HepG2 (cell line): ENCODE measurements at regions not wholly inside any gene's neighbourhood (a gene's known extent, or its start where the extent isn't known, plus 50 kb on each side); places are given as distances from the start of the nearest gene placed in this dataset.
A peak's percentile ranks its signal among the peaks of the same experiment; 100 is the strongest.

Experiments used
- ATAC-seq: fragments of 200-7000 bp; cut with Tn5 transposase; 3 replicates; pipeline ENCODE4 v1.9.1; 2020; ENCODE audit warnings: mild to moderate bottlenecking, moderate library complexity
- BruUV-seq: library from RNA; stranded (reverse); fragments of 400-500 nt; replicated peaks from 2 replicates; lab custom pipeline; 2021; lab: Mats Ljungman, UMichigan
- CTCF ChIA-PET: fragments of 300-600 bp; formaldehyde crosslinking; extraction: SDS; loops from one replicate; lab custom pipeline; 2021; ENCODE audit warnings: low total read pairs, inconsistent platforms, low intra/inter-chr PET ratio; lab: Yijun Ruan, JAX
- POLR2A ChIA-PET: fragments of 350-600 bp; sonication (Branson Sonifier 250); formaldehyde crosslinking; loops from one replicate; lab custom pipeline; 2020; ENCODE audit warnings: antibody characterized with exemption, inconsistent platforms; lab: Yijun Ruan, JAX
- DNase-seq: peaks from one replicate; pipeline ENCODE4 v3.0.0-alpha.2; 2015; ENCODE audit warnings: low spot score
- FAIRE-seq: peaks from 3 replicates; lab custom pipeline; 2011; peaks lifted over from hg19 to GRCh38; lab: Jason Lieb, UNC
- H2AFZ ChIP-seq: one replicate; pipeline ENCODE4 v1.6.1; 2011; ENCODE audit warnings: low read length, inconsistent platforms
- H3K27ac ChIP-seq: fragments of 300-600 bp; 3 replicates; pipeline ENCODE4 v1.8.0; 2011; ENCODE audit warnings: mixed run types, mild to moderate bottlenecking, mixed read lengths, low read length, inconsistent platforms; ENCODE audit not compliant: insufficient read depth; ENCODE audit errors: extremely low read length
- H3K27me3 ChIP-seq, 2 experiments: fragments of 200-600 bp in 1 of 2; 2 replicates in 1 of 2; 3 replicates in 1 of 2; pipeline versions ENCODE4 v1.6.0 to v1.8.0; 2011; ENCODE audit warnings: low read length in 2 of 2, mild to moderate bottlenecking in 2 of 2, moderate library complexity in 2 of 2, inconsistent platforms in 1 of 2; ENCODE audit not compliant: insufficient read depth in 2 of 2, control insufficient read depth in 1 of 2
- H3K36me3 ChIP-seq, 2 experiments: fragments of 200-600 bp in 1 of 2; replicated peaks in 1 of 2; 2 replicates in 1 of 2; 3 replicates in 1 of 2; pipeline versions ENCODE4 v1.5.1 to v1.8.0; 2011; ENCODE audit warnings: low read length in 2 of 2, inconsistent platforms in 1 of 2; ENCODE audit not compliant: insufficient read depth in 2 of 2, control insufficient read depth in 1 of 2
- H3K4me1 ChIP-seq: 2 replicates; pipeline ENCODE4 v1.5.1; 2012; ENCODE audit warnings: low read length, inconsistent platforms; ENCODE audit not compliant: insufficient read depth
- H3K4me2 ChIP-seq: 2 replicates; pipeline ENCODE4 v1.6.0; 2011; ENCODE audit warnings: low read depth, low read length, inconsistent platforms
- H3K4me3 ChIP-seq, 3 experiments: fragments of 200-600 bp in 1 of 3; sonication (generic), shearing (Covaris generic) in 1 of 3; replicated peaks in 1 of 3; 2 replicates each; pipeline ENCODE4 v1.5.1; 2011 to 2016; ENCODE audit warnings: low read length in 3 of 3, inconsistent platforms in 2 of 3, low read depth in 2 of 3, mild to moderate bottlenecking in 2 of 3, control low read depth in 1 of 3, mixed read lengths in 1 of 3; ENCODE audit not compliant: insufficient read depth in 1 of 3
- H3K79me2 ChIP-seq: one replicate; pipeline ENCODE4 v1.6.1; 2011; ENCODE audit warnings: low read length, inconsistent platforms; ENCODE audit not compliant: insufficient read depth
- H3K9ac ChIP-seq: 2 replicates; pipeline ENCODE4 v1.6.0; 2011; ENCODE audit warnings: mild to moderate bottlenecking, low read depth, low read length, inconsistent platforms; ENCODE audit not compliant: insufficient read depth
- H3K9me3 ChIP-seq: 2 replicates; pipeline ENCODE4 v1.5.1; 2012; ENCODE audit warnings: mild to moderate bottlenecking, low read length
- H4K20me1 ChIP-seq: 2 replicates; pipeline ENCODE4 v1.6.0; 2011; ENCODE audit warnings: inconsistent platforms, mild to moderate bottlenecking, low read length, moderate library complexity; ENCODE audit not compliant: insufficient read depth
- ARNT2 ChIP-seq: sonication (generic); formaldehyde crosslinking; IDR thresholded peaks from 2 replicates; pipeline ENCODE4 v1.8.0; 2022; ENCODE audit warnings: mild to moderate bottlenecking, low read depth, missing genetic modification reagents, moderate library complexity
- ATF1 ChIP-seq: IDR thresholded peaks from 2 replicates; pipeline ENCODE4 v1.6.1; 2016; ENCODE audit warnings: mild to moderate bottlenecking, control low read depth
- ATF5 ChIP-seq: sonication (generic); formaldehyde crosslinking; IDR thresholded peaks from 2 replicates; pipeline ENCODE4 v1.4.0; 2020; ENCODE audit warnings: mild to moderate bottlenecking, low read depth, missing genetic modification reagents
- GFI1 ChIP-seq: sonication (generic); formaldehyde crosslinking; IDR thresholded peaks from 2 replicates; pipeline ENCODE4 v1.5.0; 2020; ENCODE audit warnings: missing genetic modification reagents, mild to moderate bottlenecking, borderline replicate concordance
- GLI4 ChIP-seq: sonication (generic); formaldehyde crosslinking; IDR thresholded peaks from 2 replicates; pipeline ENCODE4 v1.5.1; 2020; ENCODE audit warnings: missing genetic modification reagents, mild to moderate bottlenecking, moderate library complexity, borderline replicate concordance
- IKZF5 ChIP-seq: IDR thresholded peaks from 2 replicates; pipeline ENCODE4 v1.6.1; 2018; ENCODE audit warnings: missing genetic modification reagents, mild to moderate bottlenecking, missing compliant biosample characterization
- MXD1 ChIP-seq: sonication (generic); formaldehyde crosslinking; IDR thresholded peaks from 2 replicates; pipeline ENCODE4 v1.4.0; 2020; ENCODE audit warnings: mild to moderate bottlenecking, missing genetic modification reagents
- MXD3 ChIP-seq: IDR thresholded peaks from 2 replicates; pipeline ENCODE4 v1.6.1; 2016; ENCODE audit warnings: mild to moderate bottlenecking, missing biosample characterization, missing genetic modification reagents
- NFATC3 ChIP-seq: sonication (generic); formaldehyde crosslinking; IDR thresholded peaks from 2 replicates; pipeline ENCODE4 v1.5.1; 2020; ENCODE audit warnings: mild to moderate bottlenecking, missing genetic modification reagents
- SALL1 ChIP-seq: sonication (generic); formaldehyde crosslinking; IDR thresholded peaks from 2 replicates; pipeline ENCODE4 v1.8.0; 2022; ENCODE audit warnings: mild to moderate bottlenecking, missing genetic modification reagents
- SP140L ChIP-seq: sonication (generic); formaldehyde crosslinking; IDR thresholded peaks from 2 replicates; pipeline ENCODE4 v1.4.0; 2020; ENCODE audit warnings: missing genetic modification reagents, borderline replicate concordance
- U2AF1 ChIP-seq: fragments of 200-400 bp; formaldehyde crosslinking; optimal IDR thresholded peaks from 2 replicates; pipeline ENCODE3; 2017; ENCODE audit warnings: mild to moderate bottlenecking, low read depth, low read length
- ZBTB3 ChIP-seq: sonication (generic); formaldehyde crosslinking; IDR thresholded peaks from 2 replicates; pipeline ENCODE4 v1.4.0; 2020; ENCODE audit warnings: low read depth, mild to moderate bottlenecking, moderate library complexity, missing genetic modification reagents, borderline replicate concordance
- ZNF30 ChIP-seq: sonication (generic); formaldehyde crosslinking; IDR thresholded peaks from 2 replicates; pipeline ENCODE4 v1.5.0; 2020; ENCODE audit warnings: mild to moderate bottlenecking, missing genetic modification reagents
- ZNF335 ChIP-seq: sonication (generic); formaldehyde crosslinking; IDR thresholded peaks from 2 replicates; pipeline ENCODE4 v1.4.0; 2020; ENCODE audit warnings: missing genetic modification reagents
- ZNF746 ChIP-seq: sonication (generic); formaldehyde crosslinking; IDR thresholded peaks from 2 replicates; pipeline ENCODE4 v1.8.0; 2022; ENCODE audit warnings: mild to moderate bottlenecking, missing genetic modification reagents
- ZNF839 ChIP-seq: sonication (generic); formaldehyde crosslinking; IDR thresholded peaks from 2 replicates; pipeline ENCODE4 v1.4.0; 2020; ENCODE audit warnings: missing genetic modification reagents, mild to moderate bottlenecking, borderline replicate concordance
- ZSCAN5A ChIP-seq: sonication (generic); formaldehyde crosslinking; IDR thresholded peaks from 2 replicates; pipeline ENCODE4 v1.8.0; 2022; ENCODE audit warnings: mild to moderate bottlenecking, missing genetic modification reagents, borderline replicate concordance
- WGBS: methylation state at CpG from one replicate; pipeline ENCODE4 v1.1.6; 2017; ENCODE audit warnings: low lambda C conversion rate; 5-methylcytosine and 5-hydroxymethylcytosine counted together
- in situ Hi-C: cut with HindIII; loops from 2 replicates; pipeline ENCODE4 v1.10.0; 2017; ENCODE audit warnings: low pct_unique_long_range_greater_than_20kb; ENCODE audit not compliant: extremely low pct_ligation_motif_present
- intact Hi-C: fragments of 100-400 bp; cut with micrococcal nuclease; formaldehyde crosslinking; loops from one replicate; pipeline ENCODE4 v1.10.0; 2022; ENCODE audit not compliant: unreplicated experiment

- WGBS: 0% methylated on average over 5 of the region's 9 CpGs
- no peak overlapping the region for H3K27ac ChIP-seq
- no peaks in the 10 kb centered on the region for H3K36me3 ChIP-seq
- intact Hi-C loops (no loop called here), in situ Hi-C loops (no loop called here)
- H3K9ac ChIP-seq: no peak overlapping the region
- H2AFZ ChIP-seq: no peak overlapping the region
- no peak overlapping the region for H3K4me2 ChIP-seq
- no peaks in the 10 kb centered on the region for H3K9me3 ChIP-seq
- 0 out of 5 replicates have a peak, but pooled peaks cover 0 to under 1% of the 10 kb centered on the region in 2 experiments for H3K27me3 ChIP-seq
- BruUV-seq: no TSS peak
- H3K4me1 ChIP-seq: no peaks in the 10 kb centered on the region
- H3K4me3 ChIP-seq: no peak overlapping the region
- FAIRE-seq (no peak), DNase-seq (no peak), ATAC-seq (peak; percentile 88)
- POLR2A ChIA-PET: no interaction called here
- no peaks in the 10 kb centered on the region for H4K20me1 ChIP-seq
- TF ChIP-seq ZNF746 (CRISPR knock-in tag) (no peak), ZNF30 (CRISPR knock-in tag) (no peak), SP140L (CRISPR knock-in tag) (no peak), IKZF5 (CRISPR knock-in tag) (no peak), NFATC3 (CRISPR knock-in tag) (no peak), ATF1 (no peak), ZNF335 (CRISPR knock-in tag) (no peak), U2AF1 (no peak), GFI1 (CRISPR knock-in tag) (no peak), MXD1 (CRISPR knock-in tag) (no peak), MXD3 (CRISPR knock-in tag) (no peak), ARNT2 (CRISPR knock-in tag) (no peak), ZBTB3 (CRISPR knock-in tag) (no peak), SALL1 (CRISPR knock-in tag) (no peak), ZSCAN5A (CRISPR knock-in tag) (no peak), ZNF839 (CRISPR knock-in tag) (no peak), ATF5 (CRISPR knock-in tag) (no peak), GLI4 (CRISPR knock-in tag) (no peak)
- CTCF ChIA-PET: no interaction called here
- H3K79me2 ChIP-seq: no peaks in the 10 kb centered on the region
Measured at GRCh38 chr10:130362308-130362761, 226.1 kb downstream of the GLRX3 start.
